ENCODE measurements at regions not wholly inside any gene's neighbourhood (a gene's known extent, or its start where the extent isn't known, plus 50 kb on each side); places are given as distances from the start of the nearest gene placed in this dataset.

GRCh38 chr4:67036791-67037190 lies 508.5 kb downstream of the CENPC start:
- TF ChIP-seq POLR2A (IDR thresholded peaks at IDR 0.05) = no peak
- TF ChIP-seq, protein P1, sequence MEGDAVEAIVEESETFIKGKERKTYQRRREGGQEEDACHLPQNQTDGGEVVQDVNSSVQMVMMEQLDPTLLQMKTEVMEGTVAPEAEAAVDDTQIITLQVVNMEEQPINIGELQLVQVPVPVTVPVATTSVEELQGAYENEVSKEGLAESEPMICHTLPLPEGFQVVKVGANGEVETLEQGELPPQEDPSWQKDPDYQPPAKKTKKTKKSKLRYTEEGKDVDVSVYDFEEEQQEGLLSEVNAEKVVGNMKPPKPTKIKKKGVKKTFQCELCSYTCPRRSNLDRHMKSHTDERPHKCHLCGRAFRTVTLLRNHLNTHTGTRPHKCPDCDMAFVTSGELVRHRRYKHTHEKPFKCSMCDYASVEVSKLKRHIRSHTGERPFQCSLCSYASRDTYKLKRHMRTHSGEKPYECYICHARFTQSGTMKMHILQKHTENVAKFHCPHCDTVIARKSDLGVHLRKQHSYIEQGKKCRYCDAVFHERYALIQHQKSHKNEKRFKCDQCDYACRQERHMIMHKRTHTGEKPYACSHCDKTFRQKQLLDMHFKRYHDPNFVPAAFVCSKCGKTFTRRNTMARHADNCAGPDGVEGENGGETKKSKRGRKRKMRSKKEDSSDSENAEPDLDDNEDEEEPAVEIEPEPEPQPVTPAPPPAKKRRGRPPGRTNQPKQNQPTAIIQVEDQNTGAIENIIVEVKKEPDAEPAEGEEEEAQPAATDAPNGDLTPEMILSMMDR (IDR thresholded peaks at IDR 0.05) = no peak

All from uterus (tissue), 2 donors.